Glomerular visceral epithelial cell (primary cell): ENCODE measurements at regions not wholly inside any gene's neighbourhood (a gene's known extent, or its start where the extent isn't known, plus 50 kb on each side); places are given as distances from the start of the nearest gene placed in this dataset.

Source experiments
- DNase-seq: peaks from one replicate; pipeline ENCODE4 v3.0.0-alpha.2; 2016; ENCODE audit errors: extremely low spot score

DNA sequence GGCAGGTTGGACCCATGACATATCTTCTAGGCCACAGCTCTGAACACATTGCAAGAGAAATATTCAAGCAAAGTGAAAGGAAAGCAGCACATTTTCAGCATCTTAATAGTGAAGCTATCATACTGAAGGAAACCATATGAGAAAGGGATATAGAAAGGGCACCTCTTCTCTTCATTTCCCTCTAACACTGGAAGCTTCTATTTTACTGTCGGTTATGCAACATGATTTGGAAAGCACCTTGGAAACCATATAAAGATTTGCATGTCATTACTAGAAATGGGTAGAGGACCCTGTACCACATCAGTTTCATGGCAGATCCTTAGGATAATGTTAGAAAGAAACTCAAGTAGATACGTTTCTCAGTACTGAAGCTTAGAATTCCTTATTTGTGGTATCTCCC, 70.5 kb upstream of the HMGN3 start:
- no peak for DNase-seq

DNA sequence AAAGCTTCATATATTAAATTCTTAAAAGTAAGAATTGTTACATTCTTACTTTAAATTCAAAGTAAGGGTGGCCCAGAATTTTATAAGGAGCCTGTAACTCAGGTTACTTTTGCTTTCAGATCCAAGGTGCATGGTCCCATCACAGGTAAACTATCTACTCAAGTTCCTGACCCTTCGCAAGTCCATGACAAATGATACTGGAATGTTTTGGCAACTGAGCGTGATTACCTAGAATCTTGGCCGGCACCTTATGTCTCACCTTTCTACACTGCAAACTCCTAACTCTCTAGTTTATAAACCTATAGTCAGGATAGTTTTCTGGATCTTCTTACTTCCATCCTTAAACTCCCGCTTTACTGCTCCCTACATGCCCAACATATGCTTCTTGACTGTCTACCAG, 67.9 kb upstream of the HMGN3 start:
- no peak for DNase-seq

DNA sequence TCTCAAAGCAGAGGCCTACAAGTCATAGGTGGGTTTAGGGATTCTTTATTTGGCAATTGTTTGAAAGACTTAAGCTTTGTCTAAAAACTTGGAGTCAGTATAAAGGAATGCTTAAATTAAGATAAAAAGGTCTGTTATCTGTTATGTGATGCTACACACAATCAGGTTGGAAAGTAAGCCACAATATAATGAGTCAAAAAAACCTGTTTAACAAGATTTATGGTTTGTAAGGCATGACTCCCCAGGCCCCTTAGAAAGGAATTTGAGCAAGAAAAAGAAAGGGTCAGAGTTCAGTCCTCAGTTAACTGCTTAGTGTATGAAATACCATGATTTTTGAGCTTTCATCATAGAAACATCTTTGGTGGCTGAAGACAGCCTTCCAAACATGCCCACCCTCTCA, 66.8 kb upstream of the HMGN3 start:
- no peak for DNase-seq

DNA sequence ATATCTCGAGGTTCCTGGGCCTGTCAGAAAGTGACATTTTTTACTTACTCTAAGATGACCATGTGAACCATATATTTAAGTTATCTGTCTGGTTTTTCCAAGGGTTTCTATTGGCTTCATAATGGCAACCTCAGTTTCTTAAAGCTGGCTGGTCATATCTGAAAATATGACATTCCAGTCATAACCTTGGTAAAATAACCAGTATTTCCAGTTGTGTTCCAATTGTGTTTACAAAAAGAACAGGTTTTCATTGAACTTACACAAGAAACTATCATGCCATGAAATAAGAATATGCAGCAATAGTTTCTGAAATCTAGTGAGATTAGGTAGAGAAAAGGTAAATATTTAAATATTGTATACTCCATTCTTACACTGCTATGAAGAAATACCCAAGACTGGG, 61.7 kb upstream of the HMGN3 start:
- DNase-seq: no peak
